CD4-positive, alpha-beta T cell treated with Interleukin-12 subunit alpha and Interleukin-12 subunit beta, for 1 hour (primary cell): ENCODE measurements at regions not wholly inside any gene's neighbourhood (a gene's known extent, or its start where the extent isn't known, plus 50 kb on each side); places are given as distances from the start of the nearest gene placed in this dataset.

Source experiments
- DNase-seq: peaks from one replicate; pipeline ENCODE4 v3.0.0-alpha.2; 2020

GRCh38 chr21:31497914-31498313 is 153.9 kb upstream of the TIAM1 start:
- no peak for DNase-seq

GRCh38 chr21:31493350-31493880 is 149.4 kb upstream of the TIAM1 start:
- DNase-seq = no peak

- no peak for DNase-seq
These were observed 147.6 kb upstream of the TIAM1 start for GRCh38 chr21:31491617-31492016.

GRCh38 chr21:31490443-31490842 is 146.4 kb upstream of the TIAM1 start:
- DNase-seq = no peak

- DNase-seq = no peak
These were observed 145.7 kb upstream of the TIAM1 start for GRCh38 chr21:31489726-31490125.

- no peak for DNase-seq
These were observed 145.0 kb upstream of the TIAM1 start for GRCh38 chr21:31489014-31489413.

- no peak for DNase-seq
These were observed 140.2 kb upstream of the TIAM1 start for GRCh38 chr21:31484219-31484618.

GRCh38 chr21:31483146-31483545 is 139.1 kb upstream of the TIAM1 start:
- DNase-seq = no peak

- no peak for DNase-seq
These were observed 138.4 kb upstream of the TIAM1 start for GRCh38 chr21:31482460-31482859.

- no peak for DNase-seq
These were observed 136.2 kb upstream of the TIAM1 start for GRCh38 chr21:31480228-31480627.

GRCh38 chr21:31479714-31480113 is 135.7 kb upstream of the TIAM1 start:
- no peak for DNase-seq

- no peak for DNase-seq
These were observed 135.2 kb upstream of the TIAM1 start for GRCh38 chr21:31479222-31479621.

GRCh38 chr21:31476263-31477022 is 132.4 kb upstream of the TIAM1 start:
- DNase-seq = no peak

GRCh38 chr21:31475223-31475622 is 131.2 kb upstream of the TIAM1 start:
- DNase-seq = no peak

- no peak for DNase-seq
These were observed 129.8 kb upstream of the TIAM1 start for GRCh38 chr21:31473685-31474345.

- DNase-seq = no peak
These were observed 127.8 kb upstream of the TIAM1 start for GRCh38 chr21:31471865-31472264.

- DNase-seq = no peak
These were observed 127.0 kb upstream of the TIAM1 start for GRCh38 chr21:31470896-31471694.

GRCh38 chr21:31460980-31461379 is 116.9 kb upstream of the TIAM1 start:
- peak; percentile 5 for DNase-seq

GRCh38 chr21:31459457-31459856 is 115.4 kb upstream of the TIAM1 start:
- DNase-seq = no peak

GRCh38 chr21:31457675-31458074 is 113.6 kb upstream of the TIAM1 start:
- DNase-seq = no peak

- DNase-seq = no peak
These were observed 112.1 kb upstream of the TIAM1 start for GRCh38 chr21:31456201-31456600.

- DNase-seq = no peak
These were observed 111.4 kb upstream of the TIAM1 start for GRCh38 chr21:31455506-31455905.

- DNase-seq = no peak
These were observed 106.9 kb upstream of the TIAM1 start for GRCh38 chr21:31450980-31451379.
